ENCODE measurements at regions not wholly inside any gene's neighbourhood (a gene's known extent, or its start where the extent isn't known, plus 50 kb on each side); places are given as distances from the start of the nearest gene placed in this dataset.

GRCh38 chr3:96071097-96071496 lies 743.3 kb upstream of the EPHA6 start:
- Histone ChIP-seq H3K36me3 (ENCODE audit: control insufficient read depth in 2 of 4, insufficient read depth in 4 of 4, low read length in 3 of 4) (no peaks in the 10 kb centered on the region), H3K18ac (ENCODE audit: extremely low read depth, low read length) (no peak overlapping the region), H2BK12ac (ENCODE audit: low read depth, low read length) (no peak overlapping the region), H2BK15ac (ENCODE audit: low read length) (no peak overlapping the region), H4K8ac (ENCODE audit: extremely low read depth, insufficient read depth, low read length) (no peak overlapping the region), H2BK5ac (ENCODE audit: low read depth, low read length) (no peak overlapping the region), H3K4me3 (ENCODE audit: extremely low read depth in 1 of 4, insufficient read depth in 2 of 4, low read depth in 3 of 4, low read length in 4 of 4) (no peak overlapping the region), H4K5ac (ENCODE audit: insufficient read length, low read depth, low read length) (no peak overlapping the region), H3K9ac (replicated peaks in 1 of 4; ENCODE audit: extremely low read depth in 1 of 4, low read depth in 3 of 4, low read length in 3 of 4) (no peak overlapping the region), H4K91ac (replicated peaks; ENCODE audit: insufficient read length, low read length) (no peak overlapping the region), H3K23ac (ENCODE audit: insufficient read length) (no peak overlapping the region), H4K20me1 (replicated peaks in 1 of 2; ENCODE audit: control insufficient read depth in 1 of 2, insufficient read depth in 2 of 2, low read length in 2 of 2) (no peaks in the 10 kb centered on the region), H3K79me1 (ENCODE audit: low read depth, low read length) (no peaks in the 10 kb centered on the region), H3K4me1 (replicated peaks in 1 of 4; ENCODE audit: control insufficient read depth in 3 of 4, insufficient read depth in 4 of 4, low read length in 3 of 4) (no peaks in the 10 kb centered on the region), H3K56ac (replicated peaks; ENCODE audit: insufficient read length, low read depth, low read length) (no peak overlapping the region), H3K4me2 (ENCODE audit: insufficient read depth in 1 of 2, low read depth in 2 of 2, low read length in 2 of 2) (no peak overlapping the region), H3K9me3 (ENCODE audit: insufficient read depth in 2 of 2, low read depth in 1 of 2, low read length in 1 of 2) (no peaks in the 10 kb centered on the region), H3K27me3 (replicated peaks in 1 of 4; ENCODE audit: control insufficient read depth in 3 of 4, extremely low read depth in 1 of 4, insufficient read depth in 3 of 4, low read length in 3 of 4) (no peaks in the 10 kb centered on the region), H2AK5ac (ENCODE audit: low read depth, low read length) (no peak overlapping the region), H2AFZ (ENCODE audit: low read length) (no peak overlapping the region), H2BK120ac (replicated peaks; ENCODE audit: low read depth, low read length) (no peak overlapping the region), H3K14ac (ENCODE audit: insufficient read length) (no peak overlapping the region), H3K27ac (ENCODE audit: low read depth, low read length) (no peak overlapping the region), H3K23me2 (ENCODE audit: low read depth, low read length) (no peaks in the 10 kb centered on the region), H3K79me2 (ENCODE audit: control insufficient read depth in 1 of 2, insufficient read depth in 2 of 2, low read length in 2 of 2) (no peaks in the 10 kb centered on the region), H2BK20ac (ENCODE audit: low read length) (no peak overlapping the region), H3K4ac (replicated peaks; ENCODE audit: insufficient read length, low read depth, low read length) (no peak overlapping the region)
- ChIA-PET CTCF (ENCODE audit: partially characterized antibody) (no interaction called here), POLR2A (ENCODE audit: partially characterized antibody) (no interaction called here)
- DNase-seq (ENCODE audit: low read depth in 1 of 2, low spot score in 2 of 2) (no peak), FAIRE-seq (no peak)
- TF ChIP-seq BACH1 (IDR thresholded peaks at IDR 0.05; ENCODE audit: low read length) = no peak
- no peak for TF ChIP-seq NRF1 (IDR thresholded peaks at IDR 0.05; ENCODE audit: low read depth, low read length)
- no peak for TF ChIP-seq ASH2L (IDR thresholded peaks at IDR 0.05; ENCODE audit: low read length)
- TF ChIP-seq PHF8 (conservative IDR thresholded peaks at IDR 0.05; ENCODE audit: low read depth, low read length) = no peak
- TF ChIP-seq SP1 (IDR thresholded peaks at IDR 0.05; ENCODE audit: low read depth, low read length) = no peak
- no peak for TF ChIP-seq SUZ12 (IDR thresholded peaks at IDR 0.05; ENCODE audit: low read length)
- no peak for TF ChIP-seq CBX8 (IDR thresholded peaks at IDR 0.05; ENCODE audit: borderline replicate concordance, low read depth, low read length)
- TF ChIP-seq GTF2F1 (IDR thresholded peaks at IDR 0.05; ENCODE audit: borderline replicate concordance, low read depth, low read length) = no peak
- TF ChIP-seq MAX (IDR thresholded peaks at IDR 0.05) = no peak
- no peak for TF ChIP-seq POU5F1 (IDR thresholded peaks at IDR 0.05; ENCODE audit: low read depth, low read length)
- TF ChIP-seq USF2 (IDR thresholded peaks at IDR 0.05; ENCODE audit: low read length) = no peak
- WGBS, 2 experiments (ENCODE audit: extremely low coverage in 1 of 2, insufficient coverage in 1 of 2, insufficient read length in 1 of 2, insufficient replicate concordance in 2 of 2, low coverage in 1 of 2, low lambda C conversion rate in 2 of 2, missing lambda C conversion rate in 1 of 2) = 81% methylated on average over 5 of the region's 5 CpGs; no CpG with 5 or more reads in 1 of the 2 experiments

Measured in H1 (cell line).